H9 (cell line): ENCODE measurements at regions not wholly inside any gene's neighbourhood (a gene's known extent, or its start where the extent isn't known, plus 50 kb on each side); places are given as distances from the start of the nearest gene placed in this dataset.

Source experiments
- DNase-seq: peaks from one replicate; pipeline ENCODE4 v3.0.0-alpha.2; 2017
- H2AFZ ChIP-seq: one replicate; pipeline ENCODE4 v1.6.1; 2013; ENCODE audit warnings: mild to moderate bottlenecking, low read length, control low read depth, moderate library complexity
- H2AK5ac ChIP-seq: 2 replicates; pipeline ENCODE4 v1.6.1; 2013; ENCODE audit warnings: low read length, control low read depth, mixed read lengths; ENCODE audit not compliant: insufficient read length
- H2BK120ac ChIP-seq: one replicate; pipeline ENCODE4 v1.6.1; 2013; ENCODE audit warnings: low read depth, mild to moderate bottlenecking, low read length, control low read depth, inconsistent platforms; ENCODE audit not compliant: poor library complexity, severe bottlenecking
- H2BK12ac ChIP-seq: 2 replicates; pipeline ENCODE4 v1.6.1; 2013; ENCODE audit warnings: low read length, control low read depth, mixed read lengths, low read depth; ENCODE audit not compliant: insufficient read length
- H2BK15ac ChIP-seq: 2 replicates; pipeline ENCODE4 v1.6.1; 2013; ENCODE audit warnings: low read depth, low read length, control low read depth
- H2BK20ac ChIP-seq: one replicate; pipeline ENCODE4 v1.6.1; 2013; ENCODE audit warnings: low read depth, mild to moderate bottlenecking, low read length, control low read depth, inconsistent platforms; ENCODE audit not compliant: poor library complexity, severe bottlenecking
- H2BK5ac ChIP-seq: 2 replicates; pipeline ENCODE4 v1.6.1; 2013; ENCODE audit warnings: low read length, control low read depth, mixed read lengths; ENCODE audit not compliant: insufficient read length
- H3K14ac ChIP-seq: 2 replicates; pipeline ENCODE4 v1.6.1; 2013; ENCODE audit warnings: low read length, control low read depth; ENCODE audit not compliant: insufficient read depth
- H3K18ac ChIP-seq: 2 replicates; pipeline ENCODE4 v1.6.1; 2013; ENCODE audit warnings: low read depth, mild to moderate bottlenecking, mixed read lengths, low read length, control low read depth; ENCODE audit not compliant: insufficient read length
- H3K23ac ChIP-seq: 2 replicates; pipeline ENCODE4 v1.6.1; 2013; ENCODE audit warnings: low read length, control low read depth, mixed read lengths, low read depth; ENCODE audit not compliant: insufficient read length
- H3K23me2 ChIP-seq: 2 replicates; pipeline ENCODE4 v1.6.1; 2013; ENCODE audit warnings: low read depth, mild to moderate bottlenecking, mixed read lengths, low read length, control low read depth; ENCODE audit not compliant: insufficient read length, poor library complexity, severe bottlenecking
- H3K27ac ChIP-seq: 2 replicates; pipeline ENCODE4 v1.5.1; 2013; ENCODE audit warnings: low read length, control low read depth, mixed read lengths, low read depth; ENCODE audit not compliant: insufficient read length
- H3K27me3 ChIP-seq: 2 replicates; pipeline ENCODE4 v1.6.1; 2013; ENCODE audit warnings: low read length, control low read depth, inconsistent platforms; ENCODE audit not compliant: insufficient read depth
- H3K4ac ChIP-seq: 2 replicates; pipeline ENCODE4 v1.6.1; 2013; ENCODE audit warnings: low read depth, mild to moderate bottlenecking, control low read depth, inconsistent platforms, low read length, moderate library complexity
- H3K4me1 ChIP-seq: 2 replicates; pipeline ENCODE4 v1.6.1; 2013; ENCODE audit warnings: low read length, control low read depth, inconsistent platforms; ENCODE audit not compliant: insufficient read depth
- H3K4me2 ChIP-seq: 2 replicates; pipeline ENCODE4 v1.6.1; 2013; ENCODE audit warnings: low read length, control low read depth, mixed read lengths; ENCODE audit not compliant: insufficient read length, insufficient read depth
- H3K56ac ChIP-seq: 2 replicates; pipeline ENCODE4 v1.6.1; 2013; ENCODE audit warnings: low read depth, mild to moderate bottlenecking, mixed read lengths, low read length, control low read depth; ENCODE audit not compliant: insufficient read length
- H3K79me1 ChIP-seq: 2 replicates; pipeline ENCODE4 v1.6.1; 2013; ENCODE audit warnings: low read depth, mild to moderate bottlenecking, moderate library complexity, low read length, control low read depth, inconsistent platforms; ENCODE audit not compliant: insufficient read depth, poor library complexity, severe bottlenecking
- H3K79me2 ChIP-seq: 2 replicates; pipeline ENCODE4 v1.6.1; 2013; ENCODE audit warnings: low read length, control low read depth, inconsistent platforms; ENCODE audit not compliant: insufficient read depth
- H3K9ac ChIP-seq: 2 replicates; pipeline ENCODE4 v1.6.1; 2013; ENCODE audit warnings: low read length, control low read depth, mixed read lengths; ENCODE audit not compliant: insufficient read length; ENCODE audit errors: extremely low read depth
- H3K9me3 ChIP-seq: one replicate; pipeline ENCODE4 v1.6.1; 2013; ENCODE audit warnings: low read depth, low read length, inconsistent platforms; ENCODE audit not compliant: control insufficient read depth
- H3T11ph ChIP-seq: one replicate; pipeline ENCODE4 v1.6.1; 2013; ENCODE audit warnings: mild to moderate bottlenecking, low read length, control low read depth, inconsistent platforms
- H4K20me1 ChIP-seq: one replicate; pipeline ENCODE4 v1.6.1; 2013; ENCODE audit not compliant: control insufficient read depth, insufficient read length, insufficient read depth
- H4K5ac ChIP-seq: 2 replicates; pipeline ENCODE4 v1.6.1; 2013; ENCODE audit warnings: low read depth, mild to moderate bottlenecking, mixed read lengths, low read length, control low read depth; ENCODE audit not compliant: insufficient read length
- H4K8ac ChIP-seq: replicated peaks from 2 replicates; pipeline ENCODE4 v1.6.1; 2013; ENCODE audit warnings: low read length, control low read depth, mixed read lengths, low read depth; ENCODE audit not compliant: insufficient read length
- H4K91ac ChIP-seq: 2 replicates; pipeline ENCODE4 v1.6.1; 2013; ENCODE audit warnings: low read depth, mild to moderate bottlenecking, moderate library complexity, mixed read lengths, low read length, control low read depth; ENCODE audit not compliant: insufficient read length
- H3K27ac Mint-ChIP-seq, 3 experiments: 2 replicates in 2 of 3; 3 replicates in 1 of 3; pipeline ENCODE4 v1.8.0; 2020 to 2021; ENCODE audit warnings: mixed read lengths in 3 of 3, mild to moderate bottlenecking in 1 of 3, moderate library complexity in 1 of 3
- H3K27me3 Mint-ChIP-seq: 2 replicates; pipeline ENCODE4 v1.8.0; 2021; ENCODE audit warnings: low read depth, mild to moderate bottlenecking, moderate library complexity, mixed read lengths
- H3K36me3 Mint-ChIP-seq, 3 experiments: 2 replicates in 2 of 3; 3 replicates in 1 of 3; pipeline ENCODE4 v1.8.0; 2020 to 2021; ENCODE audit warnings: low read depth in 3 of 3, mixed read lengths in 3 of 3; ENCODE audit not compliant: insufficient read depth in 1 of 3
- H3K4me1 Mint-ChIP-seq, 2 experiments: 2 replicates each; pipeline ENCODE4 v1.8.0; 2020; ENCODE audit warnings: mixed read lengths in 2 of 2
- H3K4me3 Mint-ChIP-seq, 2 experiments: 2 replicates in 1 of 2; 3 replicates in 1 of 2; pipeline ENCODE4 v1.8.0; 2020 to 2021; ENCODE audit warnings: mild to moderate bottlenecking in 2 of 2, mixed read lengths in 2 of 2, moderate library complexity in 1 of 2
- H3K9me3 Mint-ChIP-seq, 2 experiments: 2 replicates in 1 of 2; 3 replicates in 1 of 2; pipeline ENCODE4 v1.8.0; 2020; ENCODE audit warnings: mild to moderate bottlenecking in 2 of 2, mixed read lengths in 2 of 2, moderate library complexity in 1 of 2
- CTCF ChIP-seq: fragments of 200-600 bp; sonication (generic); conservative IDR thresholded peaks from 3 replicates; pipeline ENCODE4 v1.8.0; 2021; ENCODE audit warnings: antibody characterized with exemption, mild to moderate bottlenecking
- WGBS: extraction: QIAGEN DNeasy Blood & Tissue Kit; methylation state at CpG from one replicate; pipeline ENCODE4 v1.1.7; 2013; ENCODE audit warnings: missing lambda C conversion rate, low lambda C conversion rate, mixed read lengths; ENCODE audit not compliant: insufficient read length; ENCODE audit errors: extremely low coverage; 5-methylcytosine and 5-hydroxymethylcytosine counted together

GRCh38 chr20:50426866-50427718, 83.1 kb upstream of the PTPN1 start:
- no peak overlapping the region for H2BK5ac ChIP-seq
- no peak for TF ChIP-seq CTCF
- no peaks in the 10 kb centered on the region for H3K27me3 ChIP-seq
- no peaks in the 10 kb centered on the region for H4K20me1 ChIP-seq
- Mint-ChIP-seq H3K27ac (peak overlapping the region in 2 of 3 experiments; percentile 18 to 51; a peak in 2 of 7 replicates), H3K4me3 (no peak overlapping the region), H3K4me1 (peaks cover 23 to 28% of the 10 kb centered on the region in 2 experiments), H3K36me3 (no peaks in the 10 kb centered on the region), H3K9me3 (no peaks in the 10 kb centered on the region), H3K27me3 (no peaks in the 10 kb centered on the region; the same call in none of the 2 replicates)
- no peak overlapping the region for H4K5ac ChIP-seq
- no peak overlapping the region for H2BK20ac ChIP-seq
- no peak overlapping the region for H3K23ac ChIP-seq
- H3K79me1 ChIP-seq = no peaks in the 10 kb centered on the region
- no peaks in the 10 kb centered on the region for H3K9me3 ChIP-seq
- H2AFZ ChIP-seq = no peak overlapping the region
- H3K23me2 ChIP-seq = no peaks in the 10 kb centered on the region
- H3K79me2 ChIP-seq = no peaks in the 10 kb centered on the region
- no peak overlapping the region for H2BK15ac ChIP-seq
- no peak overlapping the region for H3K27ac ChIP-seq
- no peak overlapping the region for H4K8ac ChIP-seq
- no peak overlapping the region for H2BK12ac ChIP-seq
- no peaks in the 10 kb centered on the region for H3K4me1 ChIP-seq
- WGBS = no CpG with 5 or more reads among the region's 6 CpGs
- DNase-seq = no peak
- no peak overlapping the region for H3K56ac ChIP-seq
- no peak overlapping the region for H3K4me2 ChIP-seq
- H2BK120ac ChIP-seq = no peak overlapping the region
- no peak overlapping the region for H3T11ph ChIP-seq
- H2AK5ac ChIP-seq = no peak overlapping the region
- no peak overlapping the region for H3K4ac ChIP-seq
- no peak overlapping the region for H3K14ac ChIP-seq
- no peak overlapping the region for H3K18ac ChIP-seq
- no peak overlapping the region for H3K9ac ChIP-seq
- H4K91ac ChIP-seq = no peak overlapping the region
